ENCODE measurements at regions not wholly inside any gene's neighbourhood (a gene's known extent, or its start where the extent isn't known, plus 50 kb on each side); places are given as distances from the start of the nearest gene placed in this dataset.
"Not testable (repeated sequence)": the region's sequence is repeated elsewhere in the genome, so short reads cannot be mapped to it uniquely, and the experiment has no call there.

DNA sequence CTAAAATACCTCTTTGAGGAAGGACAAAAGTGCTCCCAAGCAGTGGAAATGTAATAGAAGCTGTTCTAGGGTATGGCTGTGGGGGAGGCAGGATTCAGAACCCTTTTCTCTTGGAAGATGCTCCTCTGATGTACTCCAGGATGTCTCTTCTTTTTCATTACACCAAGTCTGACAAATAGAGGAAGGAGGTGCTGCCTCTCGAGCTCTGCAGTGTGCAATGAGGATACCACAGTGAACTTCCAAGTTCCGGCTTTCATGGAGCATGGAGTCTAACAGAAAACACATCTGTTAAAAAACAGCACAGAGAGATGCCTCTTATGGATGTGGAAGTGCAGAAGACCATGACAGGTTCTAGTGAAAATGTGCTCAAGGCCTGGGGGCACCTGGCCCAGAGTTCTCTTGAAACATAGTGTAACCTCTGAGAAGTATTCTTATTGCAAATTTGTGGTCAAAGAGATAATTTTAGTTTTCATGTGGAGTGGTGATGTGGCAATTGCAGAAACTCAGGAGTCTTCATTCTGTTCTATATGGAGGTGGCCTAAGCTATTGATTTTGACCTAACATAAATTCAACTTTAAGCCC is 362.0 kb upstream of the CITED2 start:
- H3K4me3 ChIP-seq: no peak overlapping the region
- TF ChIP-seq, protein P1, sequence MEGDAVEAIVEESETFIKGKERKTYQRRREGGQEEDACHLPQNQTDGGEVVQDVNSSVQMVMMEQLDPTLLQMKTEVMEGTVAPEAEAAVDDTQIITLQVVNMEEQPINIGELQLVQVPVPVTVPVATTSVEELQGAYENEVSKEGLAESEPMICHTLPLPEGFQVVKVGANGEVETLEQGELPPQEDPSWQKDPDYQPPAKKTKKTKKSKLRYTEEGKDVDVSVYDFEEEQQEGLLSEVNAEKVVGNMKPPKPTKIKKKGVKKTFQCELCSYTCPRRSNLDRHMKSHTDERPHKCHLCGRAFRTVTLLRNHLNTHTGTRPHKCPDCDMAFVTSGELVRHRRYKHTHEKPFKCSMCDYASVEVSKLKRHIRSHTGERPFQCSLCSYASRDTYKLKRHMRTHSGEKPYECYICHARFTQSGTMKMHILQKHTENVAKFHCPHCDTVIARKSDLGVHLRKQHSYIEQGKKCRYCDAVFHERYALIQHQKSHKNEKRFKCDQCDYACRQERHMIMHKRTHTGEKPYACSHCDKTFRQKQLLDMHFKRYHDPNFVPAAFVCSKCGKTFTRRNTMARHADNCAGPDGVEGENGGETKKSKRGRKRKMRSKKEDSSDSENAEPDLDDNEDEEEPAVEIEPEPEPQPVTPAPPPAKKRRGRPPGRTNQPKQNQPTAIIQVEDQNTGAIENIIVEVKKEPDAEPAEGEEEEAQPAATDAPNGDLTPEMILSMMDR (IDR thresholded peaks at IDR 0.05): no peak
- H3K36me3 ChIP-seq: no peaks in the 10 kb centered on the region
- no peaks in the 10 kb centered on the region for H3K9me3 ChIP-seq
- no peaks in the 10 kb centered on the region for H3K4me1 ChIP-seq
- H3K27me3 ChIP-seq (ENCODE audit: low read depth): no peaks in the 10 kb centered on the region
- intact Hi-C loops (cut with DNase I): no loop called here
- ATAC-seq: no peak
- no peak for DNase-seq
- H3K27ac ChIP-seq: no peak overlapping the region

DNA sequence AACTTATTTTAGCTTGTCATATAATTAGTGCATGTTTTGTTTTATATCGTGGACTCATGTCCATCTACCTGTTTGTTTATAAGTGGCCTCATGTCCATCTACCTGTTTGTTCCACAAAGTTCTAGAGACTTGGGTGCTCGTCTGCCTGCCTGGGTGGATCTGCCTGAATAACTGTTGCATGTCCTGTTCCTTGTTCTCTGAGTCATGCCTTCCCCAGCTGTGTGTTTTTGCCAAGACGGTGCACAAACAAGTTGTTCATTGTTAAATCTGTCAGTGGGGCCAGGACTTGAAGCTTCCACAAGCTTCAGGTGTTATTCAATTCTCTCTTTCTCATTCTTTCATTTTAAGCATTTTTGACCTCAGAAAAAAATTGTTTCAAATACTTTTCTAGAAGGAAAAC is 358.0 kb upstream of the CITED2 start:
- H3K27me3 ChIP-seq (ENCODE audit: low read depth): no peaks in the 10 kb centered on the region
- H3K27ac ChIP-seq: no peak overlapping the region
- TF ChIP-seq, protein P1 (IDR thresholded peaks at IDR 0.05): no peak
- H3K4me3 ChIP-seq: no peak overlapping the region
- ATAC-seq: no peak
- DNase-seq: no peak
- no peaks in the 10 kb centered on the region for H3K9me3 ChIP-seq
- intact Hi-C loops (cut with DNase I): no loop called here
- H3K36me3 ChIP-seq: no peaks in the 10 kb centered on the region
- H3K4me1 ChIP-seq: no peaks in the 10 kb centered on the region

DNA sequence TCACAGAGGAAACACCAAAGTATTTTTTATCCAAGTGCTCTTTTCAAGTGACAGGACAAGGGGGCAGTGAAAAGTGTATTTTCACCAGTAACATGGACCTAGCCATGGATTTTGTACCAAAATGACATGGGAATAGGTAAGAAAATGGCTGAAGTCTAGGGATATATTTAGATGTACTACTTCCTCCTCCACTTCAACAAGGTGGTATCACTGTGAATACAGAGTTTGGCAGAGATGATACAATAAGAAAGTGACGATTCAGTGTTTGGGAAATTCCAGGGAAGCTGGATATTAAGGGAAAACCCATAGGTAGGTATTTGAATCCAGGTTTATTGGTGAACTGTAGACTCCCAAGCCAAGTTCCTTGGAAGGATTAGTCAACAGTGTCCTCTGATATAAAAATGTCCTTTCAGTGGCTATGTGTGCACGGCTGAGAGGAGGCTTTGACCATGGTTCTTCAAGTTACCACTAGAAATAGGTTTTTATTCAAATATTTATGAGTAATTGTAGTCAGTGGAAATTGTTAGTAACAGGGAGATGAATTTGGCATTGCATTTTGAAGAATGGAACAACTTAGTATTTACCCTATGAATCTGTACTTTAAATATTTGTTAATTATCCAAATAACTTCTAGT is 356.0 kb upstream of the CITED2 start:
- Histone ChIP-seq H3K27ac (no peak overlapping the region), H3K36me3 (no peaks in the 10 kb centered on the region), H3K9me3 (no peaks in the 10 kb centered on the region), H3K27me3 (ENCODE audit: low read depth) (no peaks in the 10 kb centered on the region), H3K4me1 (no peaks in the 10 kb centered on the region), H3K4me3 (no peak overlapping the region)
- TF ChIP-seq, protein P1 (IDR thresholded peaks at IDR 0.05): no peak
- DNase-seq: no peak
- ATAC-seq: no peak
- intact Hi-C loops (cut with DNase I): no loop called here

DNA sequence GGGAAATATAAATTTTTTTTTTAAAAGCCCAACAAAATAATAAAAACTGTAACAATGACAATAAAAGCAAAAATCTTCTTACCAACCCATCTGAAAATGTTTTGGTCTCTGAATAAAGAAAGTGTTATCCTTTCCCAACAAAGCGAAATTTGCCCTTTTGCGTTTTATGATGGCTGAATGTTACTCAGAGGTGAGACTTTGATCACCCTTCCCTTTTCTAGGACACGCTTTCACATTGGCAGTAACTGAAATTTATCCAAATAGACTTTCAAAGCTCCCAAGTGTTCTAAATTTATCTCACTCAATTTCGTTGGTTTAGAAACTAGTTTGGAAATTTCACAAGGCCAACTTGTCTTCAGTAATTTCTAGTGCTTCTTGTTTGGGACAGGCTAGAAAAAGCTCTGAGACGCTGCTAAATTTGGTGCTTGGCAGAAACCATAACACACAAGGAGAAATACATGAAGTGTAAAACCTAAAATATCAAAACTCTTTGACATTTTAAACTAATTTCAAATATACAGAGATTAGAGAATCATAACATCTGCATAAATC is 354.5 kb upstream of the CITED2 start:
- no peaks in the 10 kb centered on the region for H3K36me3 ChIP-seq
- H3K27ac ChIP-seq: no peak overlapping the region
- no peak overlapping the region for H3K4me3 ChIP-seq
- TF ChIP-seq, protein P1 (IDR thresholded peaks at IDR 0.05): no peak
- no peaks in the 10 kb centered on the region for H3K9me3 ChIP-seq
- DNase-seq (no peak), ATAC-seq (no peak)
- no peaks in the 10 kb centered on the region for H3K4me1 ChIP-seq
- H3K27me3 ChIP-seq (ENCODE audit: low read depth): no peaks in the 10 kb centered on the region
- intact Hi-C loops (cut with DNase I): no loop called here

DNA sequence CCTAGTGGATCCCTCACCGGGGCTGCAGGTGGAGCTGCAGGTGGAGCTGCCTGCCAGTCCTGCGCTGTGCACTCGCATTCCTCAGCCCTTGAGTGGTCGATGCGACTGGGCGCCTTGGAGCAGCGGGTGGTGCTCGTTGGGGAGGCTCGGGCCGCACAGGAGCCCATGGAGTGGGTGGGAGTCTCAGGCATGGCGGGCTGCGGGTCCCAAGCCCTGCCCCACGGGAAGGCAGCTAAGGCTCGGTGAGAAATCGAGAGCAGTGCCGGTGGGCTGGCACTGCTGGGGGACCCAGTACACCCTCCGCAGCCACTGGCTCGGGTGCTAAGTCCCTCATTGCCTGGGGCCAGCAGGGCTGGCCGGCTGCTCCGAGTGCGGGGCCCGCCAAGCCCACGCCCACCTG is 351.8 kb upstream of the CITED2 start:
- H3K9me3 ChIP-seq; H3K4me1 ChIP-seq; H3K4me3 ChIP-seq; intact Hi-C loops (cut with DNase I); H3K27ac ChIP-seq; H3K27me3 ChIP-seq (ENCODE audit: low read depth); H3K36me3 ChIP-seq; DNase-seq; ATAC-seq: not testable (repeated sequence)

DNA sequence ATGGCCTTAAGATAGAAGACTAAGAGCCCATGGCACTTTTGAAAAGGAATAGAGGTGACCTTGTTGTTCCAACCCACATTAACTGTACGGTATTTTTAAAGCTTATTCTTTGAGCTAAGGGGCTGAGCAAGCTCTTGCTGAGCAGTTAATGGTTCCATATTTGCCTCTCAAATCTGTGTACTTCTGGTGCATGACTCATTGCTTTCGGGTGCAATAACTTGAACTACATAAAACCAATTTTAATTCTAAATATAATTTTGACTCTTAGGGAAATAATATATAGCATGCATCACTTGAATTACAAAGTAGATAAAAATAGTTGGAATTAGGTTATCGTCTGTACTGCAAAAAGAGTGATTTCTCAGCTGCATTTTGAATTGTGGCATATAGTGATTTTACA is 348.1 kb upstream of the CITED2 start:
- Histone ChIP-seq H3K27ac (no peak overlapping the region), H3K27me3 (ENCODE audit: low read depth) (no peaks in the 10 kb centered on the region), H3K9me3 (no peaks in the 10 kb centered on the region), H3K4me1 (no peaks in the 10 kb centered on the region), H3K4me3 (no peak overlapping the region), H3K36me3 (no peaks in the 10 kb centered on the region)
- TF ChIP-seq, protein P1 (IDR thresholded peaks at IDR 0.05): no peak
- DNase-seq (no peak), ATAC-seq (no peak)
- intact Hi-C loops (cut with DNase I): no loop called here

Data from lower lobe of right lung (tissue), 2 donors.